Activated naive CD4-positive, alpha-beta T cell treated with anti-CD3 and anti-CD28 coated beads, Interleukin-2, amount 10 ng/mL, durations not matched to agents 7 days and 5 days (primary cell): ENCODE measurements at regions not wholly inside any gene's neighbourhood (a gene's known extent, or its start where the extent isn't known, plus 50 kb on each side); places are given as distances from the start of the nearest gene placed in this dataset.
"Not testable (repeated sequence)": the region's sequence is repeated elsewhere in the genome, so short reads cannot be mapped to it uniquely, and the experiment has no call there.

ENCODE experiments used
- CTCF ChIA-PET: fragments of 350-600 bp; sonication (Branson Sonifier 250); formaldehyde crosslinking; loops from one replicate; lab custom pipeline; 2021; ENCODE audit warnings: antibody characterized with exemption; lab: Charles Lee
- DNase-seq: peaks from one replicate; pipeline ENCODE4 v3.0.0-alpha.2; 2020
- H3K27ac Mint-ChIP-seq: one replicate; pipeline ENCODE4 v1.8.0; 2021; ENCODE audit warnings: mild to moderate bottlenecking, moderate library complexity, mixed read lengths
- H3K27me3 Mint-ChIP-seq: one replicate; pipeline ENCODE4 v1.8.0; 2021; ENCODE audit warnings: mild to moderate bottlenecking, mixed read lengths
- H3K36me3 Mint-ChIP-seq: one replicate; pipeline ENCODE4 v1.8.0; 2021; ENCODE audit warnings: mixed read lengths
- H3K4me1 Mint-ChIP-seq: one replicate; pipeline ENCODE4 v1.8.0; 2021; ENCODE audit warnings: mixed read lengths
- H3K4me3 Mint-ChIP-seq: one replicate; pipeline ENCODE4 v1.8.0; 2021; ENCODE audit warnings: mild to moderate bottlenecking, moderate library complexity, mixed read lengths
- H3K9me3 Mint-ChIP-seq: one replicate; pipeline ENCODE4 v1.8.0; 2021; ENCODE audit warnings: mixed read lengths

GRCh38 chr2:238513346-238513745, 86.6 kb downstream of the ASB1 start:
- H3K9me3 Mint-ChIP-seq: peaks cover 16% of the 10 kb centered on the region
- peaks cover 4% of the 10 kb centered on the region for H3K36me3 Mint-ChIP-seq
- peaks cover 13% of the 10 kb centered on the region for H3K4me1 Mint-ChIP-seq
- CTCF ChIA-PET: interaction anchor here (0.6 to 1.7 kb wide), 11 partner anchors 11 to 1429 kb away, joined by 3 to 9 read pairs (median 4); no protein-coding TSS in a partner anchor
- no peak overlapping the region for H3K27ac Mint-ChIP-seq
- no peak overlapping the region for H3K4me3 Mint-ChIP-seq
- peaks cover 22% of the 10 kb centered on the region for H3K27me3 Mint-ChIP-seq
- peak; percentile 56 for DNase-seq

- Mint-ChIP-seq H3K27me3 (peaks cover 19% of the 10 kb centered on the region), H3K4me1 (peaks cover 13% of the 10 kb centered on the region), H3K9me3 (peaks cover 18% of the 10 kb centered on the region)
- not testable (repeated sequence) for H3K27ac Mint-ChIP-seq, H3K36me3 Mint-ChIP-seq, DNase-seq, H3K4me3 Mint-ChIP-seq
- CTCF ChIA-PET: interaction anchor here (0.6 to 1.7 kb wide), 10 partner anchors 11 to 432 kb away, joined by 3 to 9 read pairs (median 4); no protein-coding TSS in a partner anchor
Measured at GRCh38 chr2:238514024-238514423, 87.3 kb downstream of the ASB1 start.

GRCh38 chr2:238515377-238515776, 88.7 kb downstream of the ASB1 start:
- H3K27me3 Mint-ChIP-seq: peaks cover 19% of the 10 kb centered on the region
- CTCF ChIA-PET: no interaction called here
- H3K36me3 Mint-ChIP-seq: peaks cover 4% of the 10 kb centered on the region
- H3K4me1 Mint-ChIP-seq: peaks cover 13% of the 10 kb centered on the region
- DNase-seq: no peak
- no peak overlapping the region for H3K4me3 Mint-ChIP-seq
- H3K9me3 Mint-ChIP-seq: peaks cover 18% of the 10 kb centered on the region
- no peak overlapping the region for H3K27ac Mint-ChIP-seq

DNA sequence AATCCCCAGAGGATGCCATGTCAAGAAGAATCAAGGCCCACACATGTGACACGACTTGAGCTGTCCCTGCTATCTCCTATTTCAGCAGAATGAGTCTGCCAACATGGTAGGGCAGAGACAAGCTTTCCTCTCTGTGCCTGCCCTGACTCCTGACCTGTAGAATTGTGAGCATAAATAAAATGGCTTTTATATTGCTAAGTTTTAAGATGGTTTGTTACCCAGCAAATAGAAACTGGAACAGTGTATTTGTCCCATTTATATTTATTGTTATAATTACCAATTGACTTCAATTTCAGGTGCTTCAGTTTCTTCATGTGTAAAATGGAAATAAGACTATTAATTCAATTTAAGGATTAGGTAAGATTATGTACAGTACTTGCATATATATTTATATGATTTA, 90.5 kb downstream of the ASB1 start:
- peaks cover 4% of the 10 kb centered on the region for H3K36me3 Mint-ChIP-seq
- peaks cover 13% of the 10 kb centered on the region for H3K4me1 Mint-ChIP-seq
- H3K4me3 Mint-ChIP-seq: no peak overlapping the region
- CTCF ChIA-PET: interaction anchor here (1.3 kb wide), 1 partner anchor 844 kb away, joined by 3 read pairs; no protein-coding TSS in a partner anchor
- H3K27me3 Mint-ChIP-seq: peaks cover 19% of the 10 kb centered on the region
- DNase-seq: no peak
- H3K9me3 Mint-ChIP-seq: peaks cover 18% of the 10 kb centered on the region
- H3K27ac Mint-ChIP-seq: no peak overlapping the region

DNA sequence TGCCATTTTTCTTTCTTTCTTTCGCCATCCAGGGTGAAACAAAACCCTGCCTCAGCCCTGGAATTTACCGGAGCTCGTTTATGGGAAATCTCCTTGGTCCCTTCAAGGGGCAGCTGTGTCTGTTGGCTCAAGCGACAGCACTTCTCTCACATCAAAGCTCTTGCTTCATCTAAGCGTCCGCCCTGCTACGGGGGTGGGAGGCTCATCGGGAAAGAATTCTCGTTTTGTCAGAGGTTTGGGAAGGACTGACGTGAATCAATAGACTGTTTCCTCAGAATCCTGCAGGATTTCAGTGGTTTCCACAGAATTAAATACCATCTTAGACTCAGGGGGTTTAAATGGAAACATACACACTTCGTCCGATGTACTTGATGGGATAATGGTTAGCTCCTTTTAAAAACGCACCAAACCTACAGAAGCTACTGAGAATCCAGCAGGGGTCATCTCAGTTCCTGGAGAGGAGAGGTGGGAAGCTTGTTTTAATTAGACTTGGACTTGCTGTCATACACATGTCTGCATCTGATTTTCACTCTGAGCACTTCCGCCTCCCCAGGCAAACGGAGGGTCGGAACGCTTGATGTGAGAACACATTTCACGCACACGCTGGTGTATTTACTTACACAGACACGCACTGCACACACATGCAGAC, 91.6 kb downstream of the ASB1 start:
- peaks cover 13% of the 10 kb centered on the region for H3K4me1 Mint-ChIP-seq
- CTCF ChIA-PET: no interaction called here
- peaks cover 29% of the 10 kb centered on the region for H3K27me3 Mint-ChIP-seq
- no peak overlapping the region for H3K27ac Mint-ChIP-seq
- peaks cover 18% of the 10 kb centered on the region for H3K9me3 Mint-ChIP-seq
- H3K4me3 Mint-ChIP-seq: no peak overlapping the region
- H3K36me3 Mint-ChIP-seq: peaks cover 4% of the 10 kb centered on the region
- DNase-seq: no peak

DNA sequence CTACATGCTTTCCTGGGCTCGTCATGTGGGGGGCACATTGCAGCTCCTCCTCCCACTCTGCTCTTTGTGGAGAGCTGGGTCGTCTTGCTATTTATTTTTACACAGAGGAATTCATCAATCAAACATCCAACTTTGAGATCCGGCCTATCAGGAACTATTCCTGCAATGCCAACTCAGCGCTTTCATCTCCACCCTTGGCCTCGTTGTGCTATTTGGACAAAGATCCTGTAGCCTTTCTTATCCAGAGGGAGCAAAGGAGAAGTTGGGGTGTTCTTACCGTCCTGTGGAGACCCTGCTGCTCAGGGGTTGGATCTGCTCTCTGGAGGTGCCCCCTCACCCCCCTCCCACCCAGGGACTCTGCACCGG, 92.1 kb downstream of the ASB1 start:
- Mint-ChIP-seq H3K9me3 (peaks cover 18% of the 10 kb centered on the region), H3K27me3 (peaks cover 30% of the 10 kb centered on the region), H3K27ac (no peak overlapping the region), H3K36me3 (peaks cover 4% of the 10 kb centered on the region), H3K4me3 (no peak overlapping the region), H3K4me1 (peaks cover 13% of the 10 kb centered on the region)
- CTCF ChIA-PET: no interaction called here
- DNase-seq: no peak

- DNase-seq: no peak
- Mint-ChIP-seq H3K9me3 (peaks cover 18% of the 10 kb centered on the region), H3K27ac (no peak overlapping the region), H3K36me3 (peaks cover 4% of the 10 kb centered on the region), H3K27me3 (peaks cover 25% of the 10 kb centered on the region), H3K4me1 (peaks cover 12% of the 10 kb centered on the region), H3K4me3 (no peak overlapping the region)
- CTCF ChIA-PET: interaction anchor here (0.8 kb wide), 1 partner anchor 52 kb away, joined by 3 read pairs; no protein-coding TSS in a partner anchor
Measured at GRCh38 chr2:238520359-238520886, 93.7 kb downstream of the ASB1 start.

GRCh38 chr2:238521002-238521401, 94.3 kb downstream of the ASB1 start:
- Mint-ChIP-seq H3K9me3 (peaks cover 18% of the 10 kb centered on the region), H3K4me1 (peaks cover 7% of the 10 kb centered on the region), H3K4me3 (no peak overlapping the region), H3K36me3 (peaks cover 3% of the 10 kb centered on the region), H3K27ac (no peak overlapping the region), H3K27me3 (peaks cover 19% of the 10 kb centered on the region)
- CTCF ChIA-PET: no interaction called here
- DNase-seq: no peak

GRCh38 chr2:238521870-238522269, 95.1 kb downstream of the ASB1 start:
- Mint-ChIP-seq H3K9me3 (peaks cover 9% of the 10 kb centered on the region), H3K4me1 (no peaks in the 10 kb centered on the region), H3K27me3 (peaks cover 11% of the 10 kb centered on the region), H3K4me3 (no peak overlapping the region), H3K36me3 (no peaks in the 10 kb centered on the region), H3K27ac (no peak overlapping the region)
- DNase-seq: no peak
- CTCF ChIA-PET: no interaction called here

DNA sequence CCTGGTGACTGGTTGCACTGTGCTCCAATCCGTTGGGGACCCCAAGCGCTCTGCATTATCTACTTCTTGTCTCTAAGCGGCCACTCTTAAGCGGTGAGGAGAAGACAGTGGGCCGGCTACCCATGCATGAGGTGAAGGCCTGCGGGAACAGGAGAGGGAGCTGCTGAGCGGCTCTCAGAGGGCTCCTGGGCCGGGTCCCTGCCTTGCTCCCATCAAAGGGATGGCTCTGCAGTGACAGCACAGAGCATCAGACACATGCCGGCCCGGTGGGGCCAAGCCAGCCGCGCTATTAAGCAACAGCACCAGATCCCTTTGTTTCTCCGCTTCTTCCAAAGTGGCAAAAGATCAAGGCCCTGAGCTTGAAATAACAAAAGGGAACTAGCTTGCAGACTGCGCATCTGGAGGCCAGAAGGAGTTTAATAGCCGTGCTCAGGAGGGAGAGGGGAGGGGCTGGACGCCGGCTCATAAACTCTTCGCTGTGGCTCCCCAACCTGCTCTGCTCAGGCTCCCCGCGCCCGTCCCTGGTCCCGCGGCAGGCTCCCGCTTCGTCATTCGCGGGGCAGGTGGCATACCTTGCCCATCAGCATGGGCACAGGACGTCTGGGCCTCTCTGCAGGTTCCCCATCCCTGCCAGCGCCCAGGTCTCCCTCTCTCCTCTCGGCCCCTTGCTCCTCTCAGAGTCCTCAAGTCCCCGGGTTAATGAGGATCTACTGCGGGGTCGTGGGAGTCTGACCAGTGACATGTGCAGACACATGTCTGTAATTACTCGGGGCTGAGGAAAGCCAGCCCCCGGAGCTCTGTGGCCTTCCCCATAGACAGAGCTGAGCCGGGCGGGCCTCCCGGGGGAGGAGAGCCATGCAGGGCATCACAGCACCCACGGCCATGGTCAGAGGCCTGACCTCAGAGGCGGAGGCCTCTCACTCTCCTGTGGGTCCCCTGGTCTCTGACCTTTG, 96.7 kb downstream of the ASB1 start:
- Mint-ChIP-seq H3K36me3 (no peaks in the 10 kb centered on the region), H3K9me3 (peaks cover 2% of the 10 kb centered on the region), H3K27me3 (peaks cover 19% of the 10 kb centered on the region), H3K4me3 (no peak overlapping the region), H3K27ac (no peak overlapping the region), H3K4me1 (no peaks in the 10 kb centered on the region)
- CTCF ChIA-PET: interaction anchor here (0.7 to 1.8 kb wide), 3 partner anchors 10 to 268 kb away, joined by 3 to 7 read pairs (median 3); no protein-coding TSS in a partner anchor
- no peak for DNase-seq

DNA sequence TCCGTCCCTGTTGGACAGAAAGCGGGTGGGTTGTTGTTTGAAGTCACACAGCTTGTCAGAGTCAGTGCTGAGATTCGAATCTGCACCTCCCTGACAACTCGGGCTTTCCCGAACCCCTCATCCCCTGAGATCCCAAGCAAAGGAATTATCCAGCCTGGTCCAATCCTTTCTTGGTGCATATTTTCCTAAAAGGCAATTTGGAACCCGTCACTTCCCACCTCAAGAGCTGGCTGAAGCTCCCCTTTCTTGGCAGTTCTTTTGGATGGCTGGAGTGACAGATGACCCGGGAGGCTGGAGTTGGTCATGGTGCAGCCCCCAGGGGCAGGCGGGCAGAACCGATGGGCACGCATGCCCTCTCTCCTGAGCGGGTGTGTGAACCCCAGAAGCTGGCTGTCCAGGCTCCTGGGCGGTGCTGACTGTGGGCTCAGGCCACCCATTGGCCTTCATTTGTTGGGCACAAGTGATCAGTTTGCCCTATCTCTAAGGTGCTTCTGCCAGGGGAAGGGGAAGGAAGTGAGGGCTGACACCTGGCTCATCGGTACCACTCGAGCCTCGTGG, 97.8 kb downstream of the ASB1 start:
- Mint-ChIP-seq H3K27me3 (peaks cover 23% of the 10 kb centered on the region), H3K4me3 (no peak overlapping the region), H3K27ac (no peak overlapping the region), H3K36me3 (no peaks in the 10 kb centered on the region), H3K4me1 (no peaks in the 10 kb centered on the region), H3K9me3 (no peaks in the 10 kb centered on the region)
- DNase-seq: no peak
- CTCF ChIA-PET: interaction anchor here (0.6 to 1.8 kb wide), 3 partner anchors 11 to 1273 kb away, joined by 3 to 7 read pairs (median 3); no protein-coding TSS in a partner anchor

GRCh38 chr2:238525990-238526389, 99.3 kb downstream of the ASB1 start:
- H3K36me3 Mint-ChIP-seq: no peaks in the 10 kb centered on the region
- H3K9me3 Mint-ChIP-seq: peaks cover 5% of the 10 kb centered on the region
- CTCF ChIA-PET: interaction anchor here (0.6 kb wide), 1 partner anchor 168 kb away, joined by 3 read pairs; no protein-coding TSS in a partner anchor
- DNase-seq: no peak
- no peaks in the 10 kb centered on the region for H3K4me1 Mint-ChIP-seq
- peaks cover 29% of the 10 kb centered on the region for H3K27me3 Mint-ChIP-seq
- H3K27ac Mint-ChIP-seq: no peak overlapping the region
- no peak overlapping the region for H3K4me3 Mint-ChIP-seq

- H3K4me3 Mint-ChIP-seq: no peak overlapping the region
- H3K9me3 Mint-ChIP-seq: peaks cover 20% of the 10 kb centered on the region
- CTCF ChIA-PET: no interaction called here
- H3K27me3 Mint-ChIP-seq: peaks cover 26% of the 10 kb centered on the region
- no peak overlapping the region for H3K27ac Mint-ChIP-seq
- no peaks in the 10 kb centered on the region for H3K36me3 Mint-ChIP-seq
- no peak for DNase-seq
- no peaks in the 10 kb centered on the region for H3K4me1 Mint-ChIP-seq
Measured at GRCh38 chr2:238527565-238527964, 100.8 kb downstream of the ASB1 start.
